SJCRH30 (cell line): ENCODE measurements at regions not wholly inside any gene's neighbourhood (a gene's known extent, or its start where the extent isn't known, plus 50 kb on each side); places are given as distances from the start of the nearest gene placed in this dataset.
A peak's percentile ranks its signal among the peaks of the same experiment; 100 is the strongest.

Experiments used
- DNase-seq, 2 experiments: peaks; one replicate each; pipeline ENCODE4 v3.0.0-alpha.2; 2015 to 2020
- H3K27ac ChIP-seq: fragments of 250-450 bp; sonication (Bioruptor Pico); 2 replicates; pipeline ENCODE4 v1.5.1; 2020; ENCODE audit warnings: mild to moderate bottlenecking, moderate library complexity
- H3K27me3 ChIP-seq: fragments of 250-450 bp; sonication (Bioruptor Pico); 2 replicates; pipeline ENCODE4 v1.5.1; 2020; ENCODE audit warnings: mild to moderate bottlenecking, moderate library complexity
- H3K36me3 ChIP-seq: fragments of 250-450 bp; sonication (Bioruptor Pico); 2 replicates; pipeline ENCODE4 v1.5.1; 2020; ENCODE audit warnings: mild to moderate bottlenecking, moderate library complexity
- H3K4me1 ChIP-seq: fragments of 250-450 bp; sonication (Bioruptor Pico); 2 replicates; pipeline ENCODE4 v1.5.1; 2020; ENCODE audit warnings: mild to moderate bottlenecking, moderate library complexity
- H3K4me3 ChIP-seq: fragments of 250-450 bp; sonication (Bioruptor Pico); 2 replicates; pipeline ENCODE4 v1.5.1; 2020; ENCODE audit warnings: mild to moderate bottlenecking, moderate library complexity
- H3K9me3 ChIP-seq: fragments of 250-450 bp; sonication (Bioruptor Pico); replicated peaks from 2 replicates; pipeline ENCODE4 v1.5.1; 2020; ENCODE audit warnings: mild to moderate bottlenecking, moderate library complexity

- Histone ChIP-seq H3K9me3 (no peaks in the 10 kb centered on the region), H3K27ac (no peak overlapping the region), H3K4me1 (no peaks in the 10 kb centered on the region), H3K4me3 (no peak overlapping the region), H3K27me3 (no peaks in the 10 kb centered on the region; the same call in 1 of the 2 replicates), H3K36me3 (no peaks in the 10 kb centered on the region)
- no peak for DNase-seq
Observed at GRCh38 chr2:67633212-67633856, 236.2 kb downstream of the ETAA1 start.

DNA sequence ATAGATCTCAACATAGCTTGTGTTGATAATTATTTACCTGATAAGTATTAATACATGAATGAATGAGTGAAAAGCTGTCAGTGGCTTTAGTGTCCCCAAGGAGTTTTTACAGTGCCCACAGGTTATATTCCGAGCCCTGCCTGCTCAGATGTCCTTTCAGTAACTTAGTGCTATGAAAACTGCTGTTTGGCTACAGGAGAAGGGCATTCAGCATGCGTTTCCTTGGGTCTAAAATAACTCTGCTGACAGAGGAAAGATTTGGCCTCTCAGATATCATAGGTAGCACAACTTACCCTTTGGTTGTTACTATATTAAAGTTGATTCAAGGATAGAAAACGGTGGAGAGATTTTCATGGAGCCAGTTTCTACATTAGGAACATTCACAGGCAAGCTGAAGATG lies 241.0 kb downstream of the ETAA1 start:
- H3K4me1 ChIP-seq = no peaks in the 10 kb centered on the region; the same call in 1 of the 2 replicates
- H3K9me3 ChIP-seq = no peaks in the 10 kb centered on the region
- H3K27ac ChIP-seq = no peak overlapping the region
- no peak for DNase-seq
- H3K27me3 ChIP-seq = peaks cover 4% of the 10 kb centered on the region
- no peak overlapping the region for H3K4me3 ChIP-seq
- H3K36me3 ChIP-seq = 0 out of 2 replicates have a peak, but pooled peaks cover 2% of the 10 kb centered on the region

- H3K4me1 ChIP-seq = no peaks in the 10 kb centered on the region; the same call in 1 of the 2 replicates
Observed at GRCh38 chr2:67641312-67642045, 244.3 kb downstream of the ETAA1 start.

GRCh38 chr2:67642046-67642382 lies 244.9 kb downstream of the ETAA1 start:
- no peak overlapping the region for H3K4me3 ChIP-seq

More at GRCh38 chr2:67641312-67642045, 244.3 kb downstream of the ETAA1 start:
- Histone ChIP-seq H3K4me3 (no peak overlapping the region), H3K27ac (no peak overlapping the region), H3K36me3 (0 out of 2 replicates have a peak, but pooled peaks cover 2% of the 10 kb centered on the region), H3K9me3 (no peaks in the 10 kb centered on the region), H3K27me3 (peaks cover 4% of the 10 kb centered on the region)
- peak in 1 of 2 experiments; percentile 19 for DNase-seq

DNA sequence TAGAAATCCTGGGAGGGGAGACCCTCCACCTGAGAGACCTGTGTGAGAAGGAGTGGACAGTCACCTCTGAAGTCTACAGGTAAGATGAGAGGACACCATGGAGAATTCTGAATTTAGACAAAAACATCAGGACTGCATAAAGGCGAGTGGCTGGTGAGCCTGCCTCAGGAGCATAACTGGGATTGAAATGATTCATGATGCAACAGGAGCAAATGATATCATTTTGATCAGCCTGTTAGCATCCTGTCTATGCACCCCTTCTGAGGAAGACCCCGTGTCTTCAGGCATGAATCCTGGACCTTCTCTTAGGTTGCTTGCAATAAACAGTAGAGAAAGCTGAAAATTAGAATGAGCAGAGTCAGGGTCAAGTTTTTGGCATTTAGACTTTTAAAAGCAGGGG lies 245.8 kb downstream of the ETAA1 start:
- Histone ChIP-seq H3K9me3 (no peaks in the 10 kb centered on the region), H3K4me3 (no peak overlapping the region), H3K27ac (no peak overlapping the region), H3K4me1 (no peaks in the 10 kb centered on the region; the same call in 1 of the 2 replicates), H3K36me3 (0 out of 2 replicates have a peak, but pooled peaks cover 2% of the 10 kb centered on the region), H3K27me3 (peaks cover 4% of the 10 kb centered on the region; the same call in 1 of the 2 replicates)
- DNase-seq = no peak

More at GRCh38 chr2:67642046-67642382, 244.9 kb downstream of the ETAA1 start:
- 0 out of 2 replicates have a peak, but pooled peaks cover 2% of the 10 kb centered on the region for H3K36me3 ChIP-seq
- H3K27ac ChIP-seq = no peak overlapping the region
- H3K9me3 ChIP-seq = no peaks in the 10 kb centered on the region
- no peaks in the 10 kb centered on the region; the same call in 1 of the 2 replicates for H3K4me1 ChIP-seq
- DNase-seq = no peak
- H3K27me3 ChIP-seq = peaks cover 4% of the 10 kb centered on the region; the same call in 1 of the 2 replicates

DNA sequence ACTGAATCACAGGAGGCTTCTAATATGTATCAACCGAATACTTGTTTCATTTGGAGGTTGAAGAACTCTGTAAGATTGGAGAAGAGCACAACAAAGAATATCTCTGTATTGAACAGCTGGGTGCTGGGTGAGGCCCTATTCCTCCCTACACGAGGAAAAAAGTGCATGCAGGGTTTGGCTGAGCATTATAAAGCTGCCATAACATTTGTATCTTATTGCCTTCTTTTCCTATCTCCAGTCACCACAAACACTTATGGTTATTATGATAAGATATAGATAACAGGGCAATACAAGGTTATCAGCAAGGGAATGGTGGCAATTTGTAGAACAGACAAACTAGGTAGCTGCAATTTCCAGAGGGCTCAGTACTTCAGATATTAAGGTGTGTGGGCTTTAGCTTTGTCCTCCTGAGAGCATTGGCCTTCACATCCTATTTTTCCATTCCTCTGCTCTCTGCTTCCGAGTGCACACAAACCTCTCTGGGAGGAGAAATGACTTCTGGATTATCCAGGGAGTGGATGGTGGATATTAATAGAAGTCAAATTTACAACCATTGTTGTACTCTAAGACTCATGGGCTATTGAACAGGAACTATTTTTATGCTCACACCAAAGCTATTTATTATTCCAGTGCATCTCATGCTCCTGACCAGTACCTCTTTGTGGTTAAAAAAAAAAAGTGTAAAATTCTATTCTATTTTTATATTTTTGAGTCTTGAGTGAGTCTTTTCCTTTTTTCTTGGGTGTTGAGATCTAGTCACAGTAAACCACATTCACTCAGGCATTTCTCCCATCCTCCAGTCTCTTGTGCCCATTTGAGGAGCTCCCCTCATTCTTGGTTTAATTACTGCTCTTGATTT lies 248.4 kb downstream of the ETAA1 start:
- no peak for DNase-seq
- Histone ChIP-seq H3K36me3 (0 out of 2 replicates have a peak, but pooled peaks cover 2% of the 10 kb centered on the region), H3K4me3 (no peak overlapping the region)

GRCh38 chr2:67646714-67647333 lies 249.7 kb downstream of the ETAA1 start:
- no peak for DNase-seq
- no peaks in the 10 kb centered on the region for H3K9me3 ChIP-seq
- H3K4me3 ChIP-seq = no peak overlapping the region

More for the DNA sequence above, 248.4 kb downstream of the ETAA1 start:
- Histone ChIP-seq H3K4me1 (peaks cover 12% of the 10 kb centered on the region), H3K27me3 (peaks cover 1% of the 10 kb centered on the region; the same call in 1 of the 2 replicates), H3K27ac (no peak overlapping the region), H3K9me3 (no peaks in the 10 kb centered on the region)

GRCh38 chr2:67649331-67650261 lies 252.5 kb downstream of the ETAA1 start:
- Histone ChIP-seq H3K27me3 (no peaks in the 10 kb centered on the region), H3K36me3 (no peaks in the 10 kb centered on the region), H3K4me3 (no peak overlapping the region), H3K27ac (peak overlapping the region; percentile 16), H3K9me3 (no peaks in the 10 kb centered on the region), H3K4me1 (peaks cover 14% of the 10 kb centered on the region)
- DNase-seq = peak; percentile 76 to 79

More at GRCh38 chr2:67646714-67647333, 249.7 kb downstream of the ETAA1 start:
- Histone ChIP-seq H3K36me3 (0 out of 2 replicates have a peak, but pooled peaks cover 2% of the 10 kb centered on the region), H3K27ac (no peak overlapping the region), H3K4me1 (peaks cover 14% of the 10 kb centered on the region), H3K27me3 (no peaks in the 10 kb centered on the region)

GRCh38 chr2:67650291-67651133 lies 253.4 kb downstream of the ETAA1 start:
- Histone ChIP-seq H3K27ac (peak overlapping the region; percentile 16; the same call in 1 of the 2 replicates), H3K9me3 (no peaks in the 10 kb centered on the region), H3K27me3 (no peaks in the 10 kb centered on the region), H3K4me1 (peaks cover 14% of the 10 kb centered on the region), H3K4me3 (no peak overlapping the region), H3K36me3 (no peaks in the 10 kb centered on the region)
- DNase-seq = peak; percentile 50 to 65

DNA sequence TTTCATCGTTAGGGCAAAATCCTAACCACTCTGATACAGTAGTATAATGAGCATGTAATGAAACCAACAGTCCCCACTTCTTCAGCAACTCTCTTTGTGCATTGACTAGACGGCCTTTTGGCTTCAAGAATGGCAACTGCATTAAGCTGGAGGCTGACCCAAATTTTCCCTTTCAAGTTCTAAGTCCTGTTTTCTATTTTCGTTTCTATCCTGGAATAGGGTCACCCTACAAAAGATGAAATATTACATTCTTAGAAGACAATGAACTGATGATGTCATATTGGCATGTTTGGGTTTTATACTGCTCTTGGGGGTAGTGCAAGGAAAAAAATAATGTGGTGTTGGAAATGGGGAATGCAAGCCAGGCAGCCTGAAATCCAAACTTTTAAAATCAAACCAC lies 254.4 kb downstream of the ETAA1 start:
- H3K4me1 ChIP-seq = peaks cover 14% of the 10 kb centered on the region
- H3K36me3 ChIP-seq = no peaks in the 10 kb centered on the region
- H3K27me3 ChIP-seq = no peaks in the 10 kb centered on the region
- no peak overlapping the region for H3K27ac ChIP-seq
- no peak for DNase-seq
- H3K4me3 ChIP-seq = no peak overlapping the region
- H3K9me3 ChIP-seq = no peaks in the 10 kb centered on the region

DNA sequence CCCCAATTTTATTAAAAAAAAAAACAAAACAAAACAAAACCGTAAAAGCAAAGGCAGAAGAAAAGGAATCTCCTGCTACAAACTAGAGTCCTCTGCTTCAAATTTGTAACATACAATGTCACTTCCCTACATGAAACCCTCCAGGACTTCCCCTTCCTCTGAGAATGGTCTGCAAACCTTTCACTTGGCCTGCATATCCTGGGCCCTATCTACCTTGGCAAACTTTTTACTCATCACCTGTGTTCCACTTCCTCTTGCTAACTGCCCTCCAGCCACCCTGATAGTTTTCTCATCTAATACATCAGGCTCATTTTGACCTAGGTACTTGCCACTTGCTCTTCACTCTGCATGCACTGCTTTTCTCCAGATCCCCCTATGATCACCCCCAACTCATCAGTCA lies 255.5 kb downstream of the ETAA1 start:
- Histone ChIP-seq H3K4me3 (no peak overlapping the region), H3K9me3 (no peaks in the 10 kb centered on the region), H3K36me3 (no peaks in the 10 kb centered on the region), H3K4me1 (peaks cover 14% of the 10 kb centered on the region), H3K27me3 (0 out of 2 replicates have a peak, but pooled peaks cover 5% of the 10 kb centered on the region), H3K27ac (no peak overlapping the region)
- no peak for DNase-seq

- H3K36me3 ChIP-seq = no peaks in the 10 kb centered on the region
- no peak overlapping the region for H3K4me3 ChIP-seq
- H3K4me1 ChIP-seq = no peaks in the 10 kb centered on the region
- 0 out of 2 replicates have a peak, but pooled peaks cover 5% of the 10 kb centered on the region for H3K27me3 ChIP-seq
- peaks cover 2% of the 10 kb centered on the region; the same call in 1 of the 2 replicates for H3K9me3 ChIP-seq
- no peak overlapping the region for H3K27ac ChIP-seq
- no peak for DNase-seq
Observed at GRCh38 chr2:67656875-67657274, 259.7 kb downstream of the ETAA1 start.
